ENCODE measurements at regions not wholly inside any gene's neighbourhood (a gene's known extent, or its start where the extent isn't known, plus 50 kb on each side); places are given as distances from the start of the nearest gene placed in this dataset.

DNA sequence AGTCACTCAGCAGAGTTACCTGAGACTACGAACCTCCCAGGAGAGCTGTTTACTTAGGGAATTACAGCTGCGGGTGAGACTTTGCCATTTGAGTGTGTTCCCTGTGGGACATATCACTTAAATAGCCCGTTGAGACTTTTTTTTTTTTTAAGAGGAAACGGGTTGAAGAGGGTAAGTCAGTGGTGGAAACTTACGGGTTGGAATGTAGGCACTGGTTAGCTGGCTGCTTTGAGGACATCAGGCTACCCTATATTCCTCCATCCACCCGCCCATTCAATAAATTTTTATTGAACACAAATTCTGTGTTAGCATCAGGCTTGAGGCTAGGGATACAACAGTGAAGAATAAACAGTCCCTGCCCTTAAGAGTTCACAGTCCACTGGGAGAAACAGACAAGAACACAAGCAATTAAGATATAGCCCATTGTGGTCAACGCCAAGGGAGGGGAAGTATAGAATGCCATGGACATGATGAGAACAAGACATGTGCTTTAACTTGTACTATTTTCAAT is 88.1 kb upstream of the CPSF6 start:
- TF ChIP-seq POLR2A (IDR thresholded peaks at IDR 0.05; ENCODE audit: extremely low read depth, insufficient read length): no peak
- TF ChIP-seq, protein P1, sequence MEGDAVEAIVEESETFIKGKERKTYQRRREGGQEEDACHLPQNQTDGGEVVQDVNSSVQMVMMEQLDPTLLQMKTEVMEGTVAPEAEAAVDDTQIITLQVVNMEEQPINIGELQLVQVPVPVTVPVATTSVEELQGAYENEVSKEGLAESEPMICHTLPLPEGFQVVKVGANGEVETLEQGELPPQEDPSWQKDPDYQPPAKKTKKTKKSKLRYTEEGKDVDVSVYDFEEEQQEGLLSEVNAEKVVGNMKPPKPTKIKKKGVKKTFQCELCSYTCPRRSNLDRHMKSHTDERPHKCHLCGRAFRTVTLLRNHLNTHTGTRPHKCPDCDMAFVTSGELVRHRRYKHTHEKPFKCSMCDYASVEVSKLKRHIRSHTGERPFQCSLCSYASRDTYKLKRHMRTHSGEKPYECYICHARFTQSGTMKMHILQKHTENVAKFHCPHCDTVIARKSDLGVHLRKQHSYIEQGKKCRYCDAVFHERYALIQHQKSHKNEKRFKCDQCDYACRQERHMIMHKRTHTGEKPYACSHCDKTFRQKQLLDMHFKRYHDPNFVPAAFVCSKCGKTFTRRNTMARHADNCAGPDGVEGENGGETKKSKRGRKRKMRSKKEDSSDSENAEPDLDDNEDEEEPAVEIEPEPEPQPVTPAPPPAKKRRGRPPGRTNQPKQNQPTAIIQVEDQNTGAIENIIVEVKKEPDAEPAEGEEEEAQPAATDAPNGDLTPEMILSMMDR (IDR thresholded peaks at IDR 0.05; ENCODE audit: low read depth, low read length): no peak
- TF ChIP-seq, protein P2, sequence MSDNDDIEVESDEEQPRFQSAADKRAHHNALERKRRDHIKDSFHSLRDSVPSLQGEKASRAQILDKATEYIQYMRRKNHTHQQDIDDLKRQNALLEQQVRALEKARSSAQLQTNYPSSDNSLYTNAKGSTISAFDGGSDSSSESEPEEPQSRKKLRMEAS (IDR thresholded peaks at IDR 0.05; ENCODE audit: low read depth, low read length): no peak
- no peak for TF ChIP-seq MYC (IDR thresholded peaks at IDR 0.05; ENCODE audit: low read depth, low read length)
